Putamen (tissue), 1 donor: ENCODE measurements at regions not wholly inside any gene's neighbourhood (a gene's known extent, or its start where the extent isn't known, plus 50 kb on each side); places are given as distances from the start of the nearest gene placed in this dataset.
"Not testable (repeated sequence)": the region's sequence is repeated elsewhere in the genome, so short reads cannot be mapped to it uniquely, and the experiment has no call there.

ENCODE experiments used
- DNase-seq: peaks from one replicate; pipeline ENCODE4 v3.0.0-alpha.2; 2016; ENCODE audit warnings: low spot score

GRCh38 chr16:86716649-86717048 lies 138.3 kb downstream of the FOXL1 start:
- DNase-seq, result no peak

GRCh38 chr16:86718118-86718517 lies 139.8 kb downstream of the FOXL1 start:
- no peak for DNase-seq

DNA sequence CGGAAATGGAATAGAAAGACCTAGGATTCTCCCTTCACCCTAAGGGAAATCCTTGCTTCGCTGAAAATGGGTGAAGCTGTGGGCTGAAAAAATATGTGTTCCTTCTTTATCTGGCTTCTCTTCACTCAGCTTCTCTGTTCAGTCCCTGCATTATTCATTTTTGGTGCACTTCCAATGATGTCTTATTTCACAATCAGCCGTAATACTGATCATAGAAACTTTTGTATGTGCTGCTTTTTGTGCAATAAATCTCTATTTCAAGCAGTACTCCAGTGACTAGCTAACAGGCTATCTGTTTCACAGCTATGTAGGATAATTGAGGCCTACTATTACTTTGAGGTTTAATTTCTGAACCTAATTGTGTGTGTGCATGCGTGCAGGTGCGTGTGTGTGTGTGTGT lies 144.6 kb downstream of the FOXL1 start:
- DNase-seq, result no peak

GRCh38 chr16:86723689-86724088 lies 145.3 kb downstream of the FOXL1 start:
- peak; percentile 59 for DNase-seq

- no peak for DNase-seq
Measured at GRCh38 chr16:86725401-86725800, 147.1 kb downstream of the FOXL1 start.

DNA sequence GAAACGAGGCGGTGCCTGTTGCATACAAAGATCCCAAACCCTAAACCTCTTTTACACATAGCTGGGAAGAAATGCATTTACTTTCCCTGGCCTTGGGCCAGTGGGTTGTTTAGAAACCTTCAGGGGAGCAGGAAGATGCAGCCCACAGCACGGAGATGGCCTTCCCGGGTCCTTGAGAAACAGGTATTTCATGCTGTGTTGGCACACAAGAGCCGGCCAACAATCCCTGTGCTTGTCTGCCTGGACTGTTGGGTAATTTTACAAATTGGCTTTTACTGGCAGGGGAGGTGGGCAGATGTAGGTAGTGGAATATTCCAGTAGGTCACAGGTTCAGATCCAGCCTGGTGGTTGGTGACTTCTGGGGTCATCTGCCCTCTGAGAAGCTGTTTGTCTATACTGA lies 148.0 kb downstream of the FOXL1 start:
- no peak for DNase-seq

DNA sequence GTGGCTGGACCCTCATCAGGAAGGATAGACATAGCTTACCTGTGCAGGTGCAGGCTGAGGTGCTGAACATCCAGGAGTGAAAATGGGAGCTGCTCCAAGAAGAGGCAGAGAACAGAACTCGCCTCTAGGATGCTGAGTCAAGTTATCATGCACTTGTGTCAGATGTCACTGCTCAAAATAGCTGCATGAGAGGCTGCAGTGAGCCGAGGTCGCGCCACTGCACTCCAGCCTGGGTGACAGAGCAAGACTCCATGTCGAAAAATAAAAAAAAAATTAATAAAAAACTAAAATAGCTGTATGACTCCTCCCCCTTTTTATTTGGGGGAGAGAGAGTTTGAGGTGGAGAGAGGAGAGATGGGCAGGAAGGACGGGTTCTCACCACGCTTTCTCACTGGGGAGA lies 148.8 kb downstream of the FOXL1 start:
- DNase-seq, result no peak

DNA sequence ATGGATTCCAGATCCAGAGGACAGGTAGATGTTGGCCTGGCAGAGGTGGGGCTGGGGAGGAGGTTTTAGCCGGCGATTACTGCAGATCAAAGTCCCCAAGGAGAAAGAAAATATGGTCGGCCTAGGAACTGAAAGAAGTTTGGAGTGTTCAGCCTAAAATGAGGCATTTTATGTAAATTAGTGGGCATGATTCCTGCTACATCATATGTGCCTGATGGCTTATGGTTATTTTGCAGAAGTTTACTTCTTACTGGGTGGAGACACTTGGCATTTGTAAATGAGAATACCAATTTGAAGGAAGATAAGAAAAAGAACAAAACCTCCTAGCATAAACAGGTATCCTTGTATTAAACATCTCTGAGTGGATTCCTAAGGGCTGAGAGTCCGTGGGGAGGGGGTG lies 149.3 kb downstream of the FOXL1 start:
- DNase-seq, result no peak

GRCh38 chr16:86729686-86730085 lies 151.3 kb downstream of the FOXL1 start:
- DNase-seq, result no peak

- no peak for DNase-seq
Measured at GRCh38 chr16:86730086-86730485, 151.7 kb downstream of the FOXL1 start.

DNA sequence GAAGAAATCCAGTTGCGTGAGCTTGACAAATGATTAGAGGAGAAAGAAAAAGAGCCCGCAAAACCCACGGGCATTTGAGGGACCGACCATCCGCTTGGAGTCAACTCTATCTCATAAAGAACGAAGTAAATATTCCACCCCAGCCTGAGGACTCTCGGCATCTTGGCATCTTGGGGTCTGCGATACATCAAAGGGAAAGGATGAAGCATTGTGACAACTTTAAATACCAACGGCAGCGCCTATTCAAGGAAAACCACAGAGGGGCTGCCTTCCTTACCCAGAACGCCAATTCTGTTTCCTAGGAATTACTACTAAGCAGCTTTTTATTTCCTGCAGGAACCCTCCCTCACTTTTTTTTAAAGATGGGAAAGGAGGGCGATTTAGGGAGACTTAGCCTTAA lies 152.2 kb downstream of the FOXL1 start:
- no peak for DNase-seq

- DNase-seq, result peak; percentile 11
Measured at GRCh38 chr16:86732621-86733295, 154.4 kb downstream of the FOXL1 start.

- no peak for DNase-seq
Measured at GRCh38 chr16:86733546-86734254, 155.4 kb downstream of the FOXL1 start.

DNA sequence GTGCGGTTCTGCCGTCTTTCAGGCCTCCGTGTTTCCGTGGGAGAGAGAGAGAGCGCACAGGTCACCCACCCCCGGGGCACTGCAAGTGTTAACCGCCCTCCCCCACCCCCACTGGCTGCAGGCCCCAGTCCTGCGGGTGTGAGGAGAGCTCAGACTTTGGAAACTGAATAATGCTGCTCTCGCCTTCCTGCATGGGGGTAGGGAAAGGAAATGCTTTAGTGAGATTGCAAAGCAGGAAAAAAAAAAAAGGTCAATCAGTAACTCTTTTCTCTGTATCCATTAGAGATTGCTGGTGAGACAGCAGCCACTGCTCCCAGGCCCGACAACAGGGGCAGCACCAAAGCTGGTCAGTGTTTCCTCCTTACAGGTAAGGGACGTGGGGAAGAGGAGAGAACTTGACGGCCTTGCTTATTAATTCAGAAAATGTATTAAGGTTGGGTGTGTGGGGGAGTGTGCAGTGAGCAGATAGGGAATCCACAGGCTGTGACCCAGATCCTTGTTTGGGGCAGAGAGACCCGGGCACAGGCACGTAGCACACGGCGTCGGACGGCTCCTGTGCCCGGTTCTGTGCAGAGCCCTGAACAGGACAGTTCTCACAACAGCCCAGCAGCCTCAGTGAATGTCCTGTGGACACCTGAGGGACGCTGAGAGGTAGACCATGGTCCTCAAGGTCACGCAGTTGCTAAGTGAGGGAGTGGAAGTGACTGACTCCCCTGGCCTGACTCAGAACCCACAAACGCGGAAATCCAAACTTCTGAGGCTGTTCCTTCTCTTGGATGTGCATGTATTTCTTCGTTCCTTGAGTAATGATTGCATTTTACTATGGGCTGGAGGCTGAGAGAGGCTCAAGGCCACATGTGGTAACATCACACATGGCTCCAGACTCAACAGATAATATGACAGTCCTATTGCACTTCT lies 156.5 kb downstream of the FOXL1 start:
- DNase-seq, result no peak

- no peak for DNase-seq
Measured at GRCh38 chr16:86735727-86736126, 157.4 kb downstream of the FOXL1 start.

- DNase-seq, result no peak
Measured at GRCh38 chr16:86736502-86736901, 158.2 kb downstream of the FOXL1 start.

DNA sequence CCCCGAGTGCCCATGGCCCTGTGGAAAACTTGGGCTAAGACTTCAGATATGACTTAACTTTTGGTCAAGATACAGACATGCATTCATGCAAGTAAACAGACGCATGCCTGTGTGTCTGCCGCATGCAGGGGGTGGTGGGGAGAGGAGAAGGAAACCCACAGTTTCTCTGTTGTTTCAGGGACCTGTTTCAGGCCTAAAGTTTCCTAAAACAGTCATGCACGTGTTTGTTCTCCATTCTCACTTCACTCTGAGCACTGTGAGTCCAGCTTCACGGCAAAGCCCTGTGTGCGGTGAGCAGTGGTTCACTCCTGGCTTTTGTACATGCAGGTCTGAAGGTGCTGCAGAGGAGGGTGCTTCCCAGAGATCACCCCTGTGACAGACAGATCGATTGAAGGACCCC lies 158.7 kb downstream of the FOXL1 start:
- no peak for DNase-seq

DNA sequence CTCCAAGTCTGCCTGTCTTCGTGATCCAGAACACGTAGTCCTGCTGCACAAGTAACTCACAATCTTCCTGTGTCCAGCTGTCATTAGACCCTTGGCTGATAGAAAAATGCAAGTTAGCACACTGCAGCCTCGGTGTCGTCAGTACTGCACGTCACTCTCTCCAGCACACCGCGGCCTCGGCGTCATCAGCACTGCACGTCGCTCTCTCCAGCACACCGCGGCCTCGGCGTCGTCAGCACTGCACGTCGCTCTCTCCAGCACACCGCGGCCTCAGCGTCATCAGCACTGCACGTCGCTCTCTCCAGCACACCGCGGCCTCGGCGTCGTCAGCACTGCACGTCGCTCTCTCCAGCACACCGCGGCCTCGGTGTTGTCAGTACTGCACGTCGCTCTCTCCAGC lies 160.0 kb downstream of the FOXL1 start:
- not testable (repeated sequence) for DNase-seq

- no peak for DNase-seq
Measured at GRCh38 chr16:86739178-86739577, 160.8 kb downstream of the FOXL1 start.

DNA sequence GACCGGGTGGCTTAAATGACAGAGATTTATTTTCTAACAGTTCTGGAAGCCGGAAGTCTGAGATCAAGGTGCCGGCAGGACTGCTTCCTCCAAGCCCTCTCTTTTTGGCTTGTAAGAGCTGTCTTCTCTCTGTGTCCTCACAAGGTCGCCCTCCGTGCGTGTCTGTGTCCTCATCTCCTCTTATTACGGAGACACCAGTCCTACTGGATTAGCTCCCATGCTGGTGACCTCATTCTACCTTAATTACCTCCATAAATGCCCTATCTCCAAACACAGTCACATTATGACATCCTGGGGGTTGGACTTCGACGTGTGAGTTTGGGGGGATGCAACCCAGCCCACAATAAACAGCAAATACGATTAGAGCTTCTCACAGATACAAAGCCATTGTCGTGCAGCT lies 161.5 kb downstream of the FOXL1 start:
- no peak for DNase-seq

GRCh38 chr16:86740298-86740697 lies 161.9 kb downstream of the FOXL1 start:
- DNase-seq, result no peak

DNA sequence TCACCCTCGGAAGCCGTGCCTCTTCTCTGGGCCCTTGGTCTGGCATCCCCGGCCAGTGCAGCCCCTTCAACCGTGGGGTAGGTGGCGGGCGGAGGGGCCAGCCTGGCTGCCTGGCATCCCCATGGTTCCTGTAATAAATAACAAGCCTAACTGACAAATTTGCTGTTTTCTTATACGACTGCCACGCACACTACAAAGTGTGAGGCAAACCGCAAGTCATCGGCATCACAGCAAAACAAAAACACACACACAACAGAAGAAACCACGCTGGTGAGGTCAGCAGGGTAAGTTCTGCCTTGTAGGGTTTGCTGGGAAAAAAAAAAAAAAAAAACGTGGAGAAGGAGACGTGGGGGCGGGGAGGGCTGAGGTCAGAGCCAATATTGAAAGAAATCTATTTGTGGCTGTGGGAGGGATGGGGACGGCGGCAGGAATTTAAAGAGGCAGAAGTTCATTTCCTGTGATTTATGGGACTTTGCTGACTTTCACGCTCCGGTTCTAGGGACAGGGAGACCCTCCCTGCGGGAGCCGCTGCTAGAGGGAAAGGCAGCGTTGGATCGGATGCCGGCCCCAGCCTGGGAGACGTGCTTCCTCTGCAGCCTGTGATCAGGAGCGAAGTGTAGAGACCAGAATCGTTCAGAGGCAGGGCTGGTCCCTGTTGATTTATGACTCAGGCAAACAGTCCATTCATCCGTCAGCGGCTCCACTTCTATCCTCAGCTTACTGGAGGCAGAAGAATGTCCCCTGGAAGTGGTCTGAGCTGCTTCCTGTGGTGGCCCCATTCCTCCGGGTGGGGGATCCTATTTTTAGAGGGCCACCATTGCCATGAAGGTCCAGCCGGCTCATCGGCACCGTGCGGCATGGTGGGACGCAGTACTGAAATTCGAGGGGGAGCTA lies 162.8 kb downstream of the FOXL1 start:
- no peak for DNase-seq
